H9 (cell line): ENCODE measurements at regions not wholly inside any gene's neighbourhood (a gene's known extent, or its start where the extent isn't known, plus 50 kb on each side); places are given as distances from the start of the nearest gene placed in this dataset.

Experiments
- DNase-seq: peaks from one replicate; pipeline ENCODE4 v3.0.0-alpha.2; 2017
- H2AFZ ChIP-seq: one replicate; pipeline ENCODE4 v1.6.1; 2013; ENCODE audit warnings: mild to moderate bottlenecking, low read length, control low read depth, moderate library complexity
- H2AK5ac ChIP-seq: 2 replicates; pipeline ENCODE4 v1.6.1; 2013; ENCODE audit warnings: low read length, control low read depth, mixed read lengths; ENCODE audit not compliant: insufficient read length
- H2BK120ac ChIP-seq: one replicate; pipeline ENCODE4 v1.6.1; 2013; ENCODE audit warnings: low read depth, mild to moderate bottlenecking, low read length, control low read depth, inconsistent platforms; ENCODE audit not compliant: poor library complexity, severe bottlenecking
- H2BK12ac ChIP-seq: 2 replicates; pipeline ENCODE4 v1.6.1; 2013; ENCODE audit warnings: low read length, control low read depth, mixed read lengths, low read depth; ENCODE audit not compliant: insufficient read length
- H2BK15ac ChIP-seq: 2 replicates; pipeline ENCODE4 v1.6.1; 2013; ENCODE audit warnings: low read depth, low read length, control low read depth
- H2BK20ac ChIP-seq: one replicate; pipeline ENCODE4 v1.6.1; 2013; ENCODE audit warnings: low read depth, mild to moderate bottlenecking, low read length, control low read depth, inconsistent platforms; ENCODE audit not compliant: poor library complexity, severe bottlenecking
- H2BK5ac ChIP-seq: 2 replicates; pipeline ENCODE4 v1.6.1; 2013; ENCODE audit warnings: low read length, control low read depth, mixed read lengths; ENCODE audit not compliant: insufficient read length
- H3K14ac ChIP-seq: 2 replicates; pipeline ENCODE4 v1.6.1; 2013; ENCODE audit warnings: low read length, control low read depth; ENCODE audit not compliant: insufficient read depth
- H3K18ac ChIP-seq: 2 replicates; pipeline ENCODE4 v1.6.1; 2013; ENCODE audit warnings: low read depth, mild to moderate bottlenecking, mixed read lengths, low read length, control low read depth; ENCODE audit not compliant: insufficient read length
- H3K23ac ChIP-seq: 2 replicates; pipeline ENCODE4 v1.6.1; 2013; ENCODE audit warnings: low read length, control low read depth, mixed read lengths, low read depth; ENCODE audit not compliant: insufficient read length
- H3K23me2 ChIP-seq: 2 replicates; pipeline ENCODE4 v1.6.1; 2013; ENCODE audit warnings: low read depth, mild to moderate bottlenecking, mixed read lengths, low read length, control low read depth; ENCODE audit not compliant: insufficient read length, poor library complexity, severe bottlenecking
- H3K27ac ChIP-seq: 2 replicates; pipeline ENCODE4 v1.5.1; 2013; ENCODE audit warnings: low read length, control low read depth, mixed read lengths, low read depth; ENCODE audit not compliant: insufficient read length
- H3K27me3 ChIP-seq: 2 replicates; pipeline ENCODE4 v1.6.1; 2013; ENCODE audit warnings: low read length, control low read depth, inconsistent platforms; ENCODE audit not compliant: insufficient read depth
- H3K4ac ChIP-seq: 2 replicates; pipeline ENCODE4 v1.6.1; 2013; ENCODE audit warnings: low read depth, mild to moderate bottlenecking, control low read depth, inconsistent platforms, low read length, moderate library complexity
- H3K4me1 ChIP-seq: 2 replicates; pipeline ENCODE4 v1.6.1; 2013; ENCODE audit warnings: low read length, control low read depth, inconsistent platforms; ENCODE audit not compliant: insufficient read depth
- H3K4me2 ChIP-seq: 2 replicates; pipeline ENCODE4 v1.6.1; 2013; ENCODE audit warnings: low read length, control low read depth, mixed read lengths; ENCODE audit not compliant: insufficient read length, insufficient read depth
- H3K56ac ChIP-seq: 2 replicates; pipeline ENCODE4 v1.6.1; 2013; ENCODE audit warnings: low read depth, mild to moderate bottlenecking, mixed read lengths, low read length, control low read depth; ENCODE audit not compliant: insufficient read length
- H3K79me1 ChIP-seq: 2 replicates; pipeline ENCODE4 v1.6.1; 2013; ENCODE audit warnings: low read depth, mild to moderate bottlenecking, moderate library complexity, low read length, control low read depth, inconsistent platforms; ENCODE audit not compliant: insufficient read depth, poor library complexity, severe bottlenecking
- H3K79me2 ChIP-seq: 2 replicates; pipeline ENCODE4 v1.6.1; 2013; ENCODE audit warnings: low read length, control low read depth, inconsistent platforms; ENCODE audit not compliant: insufficient read depth
- H3K9ac ChIP-seq: 2 replicates; pipeline ENCODE4 v1.6.1; 2013; ENCODE audit warnings: low read length, control low read depth, mixed read lengths; ENCODE audit not compliant: insufficient read length; ENCODE audit errors: extremely low read depth
- H3K9me3 ChIP-seq: one replicate; pipeline ENCODE4 v1.6.1; 2013; ENCODE audit warnings: low read depth, low read length, inconsistent platforms; ENCODE audit not compliant: control insufficient read depth
- H3T11ph ChIP-seq: one replicate; pipeline ENCODE4 v1.6.1; 2013; ENCODE audit warnings: mild to moderate bottlenecking, low read length, control low read depth, inconsistent platforms
- H4K20me1 ChIP-seq: one replicate; pipeline ENCODE4 v1.6.1; 2013; ENCODE audit not compliant: control insufficient read depth, insufficient read length, insufficient read depth
- H4K5ac ChIP-seq: 2 replicates; pipeline ENCODE4 v1.6.1; 2013; ENCODE audit warnings: low read depth, mild to moderate bottlenecking, mixed read lengths, low read length, control low read depth; ENCODE audit not compliant: insufficient read length
- H4K8ac ChIP-seq: replicated peaks from 2 replicates; pipeline ENCODE4 v1.6.1; 2013; ENCODE audit warnings: low read length, control low read depth, mixed read lengths, low read depth; ENCODE audit not compliant: insufficient read length
- H4K91ac ChIP-seq: 2 replicates; pipeline ENCODE4 v1.6.1; 2013; ENCODE audit warnings: low read depth, mild to moderate bottlenecking, moderate library complexity, mixed read lengths, low read length, control low read depth; ENCODE audit not compliant: insufficient read length
- H3K27ac Mint-ChIP-seq, 3 experiments: 2 replicates in 2 of 3; 3 replicates in 1 of 3; pipeline ENCODE4 v1.8.0; 2020 to 2021; ENCODE audit warnings: mixed read lengths in 3 of 3, mild to moderate bottlenecking in 1 of 3, moderate library complexity in 1 of 3
- H3K27me3 Mint-ChIP-seq: 2 replicates; pipeline ENCODE4 v1.8.0; 2021; ENCODE audit warnings: low read depth, mild to moderate bottlenecking, moderate library complexity, mixed read lengths
- H3K36me3 Mint-ChIP-seq, 3 experiments: 2 replicates in 2 of 3; 3 replicates in 1 of 3; pipeline ENCODE4 v1.8.0; 2020 to 2021; ENCODE audit warnings: low read depth in 3 of 3, mixed read lengths in 3 of 3; ENCODE audit not compliant: insufficient read depth in 1 of 3
- H3K4me1 Mint-ChIP-seq, 2 experiments: 2 replicates each; pipeline ENCODE4 v1.8.0; 2020; ENCODE audit warnings: mixed read lengths in 2 of 2
- H3K4me3 Mint-ChIP-seq, 2 experiments: 2 replicates in 1 of 2; 3 replicates in 1 of 2; pipeline ENCODE4 v1.8.0; 2020 to 2021; ENCODE audit warnings: mild to moderate bottlenecking in 2 of 2, mixed read lengths in 2 of 2, moderate library complexity in 1 of 2
- H3K9me3 Mint-ChIP-seq, 2 experiments: 2 replicates in 1 of 2; 3 replicates in 1 of 2; pipeline ENCODE4 v1.8.0; 2020; ENCODE audit warnings: mild to moderate bottlenecking in 2 of 2, mixed read lengths in 2 of 2, moderate library complexity in 1 of 2
- CTCF ChIP-seq: fragments of 200-600 bp; sonication (generic); conservative IDR thresholded peaks from 3 replicates; pipeline ENCODE4 v1.8.0; 2021; ENCODE audit warnings: antibody characterized with exemption, mild to moderate bottlenecking
- WGBS: extraction: QIAGEN DNeasy Blood & Tissue Kit; methylation state at CpG from one replicate; pipeline ENCODE4 v1.1.7; 2013; ENCODE audit warnings: missing lambda C conversion rate, low lambda C conversion rate, mixed read lengths; ENCODE audit not compliant: insufficient read length; ENCODE audit errors: extremely low coverage; 5-methylcytosine and 5-hydroxymethylcytosine counted together

DNA sequence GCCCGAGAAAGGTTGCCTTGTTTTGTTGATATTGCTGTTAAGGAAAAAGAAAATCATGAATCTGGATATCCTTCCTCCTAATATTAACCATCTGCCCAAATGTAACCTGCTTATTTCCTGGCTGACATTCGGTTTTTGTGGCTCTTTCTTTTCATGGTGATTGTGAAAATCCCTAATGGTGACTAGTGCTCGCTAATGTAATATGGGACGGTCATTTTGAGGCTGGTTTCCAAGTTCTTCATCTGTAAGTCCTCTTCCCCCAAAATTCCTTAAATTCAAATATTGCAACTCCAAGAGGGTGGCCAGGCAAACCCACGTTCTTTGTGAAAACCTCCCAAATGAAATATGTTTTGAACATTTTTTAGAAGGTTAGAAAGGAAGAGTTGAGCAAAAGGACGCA, 63.1 kb upstream of the MAMDC2 start:
- Histone ChIP-seq H3K23ac (no peak overlapping the region), H3K23me2 (no peaks in the 10 kb centered on the region), H2AK5ac (no peak overlapping the region), H4K8ac (no peak overlapping the region), H3K79me2 (no peaks in the 10 kb centered on the region), H2BK15ac (no peak overlapping the region), H3K14ac (no peak overlapping the region), H2BK20ac (no peak overlapping the region), H3K18ac (no peak overlapping the region), H3K4me2 (no peak overlapping the region), H3K9me3 (no peaks in the 10 kb centered on the region), H3K4me1 (0 out of 2 replicates have a peak, but pooled peaks cover 2% of the 10 kb centered on the region), H3K27ac (no peak overlapping the region), H4K5ac (no peak overlapping the region), H3K56ac (no peak overlapping the region), H3K79me1 (no peaks in the 10 kb centered on the region), H3K4ac (no peak overlapping the region), H4K91ac (no peak overlapping the region), H2AFZ (no peak overlapping the region), H4K20me1 (no peaks in the 10 kb centered on the region), H3K9ac (no peak overlapping the region), H2BK5ac (no peak overlapping the region), H2BK12ac (no peak overlapping the region), H3K27me3 (no peaks in the 10 kb centered on the region), H3T11ph (no peak overlapping the region), H2BK120ac (no peak overlapping the region)
- no peaks in the 10 kb centered on the region; a peak in 1 of 5 replicates for H3K9me3 Mint-ChIP-seq
- no peak for DNase-seq
- H3K27me3 Mint-ChIP-seq, result no peaks in the 10 kb centered on the region; the same call in none of the 2 replicates
- WGBS, result no CpG with 5 or more reads among the region's 6 CpGs
- no peak for TF ChIP-seq CTCF
- H3K27ac Mint-ChIP-seq, result no peak overlapping the region
- H3K4me1 Mint-ChIP-seq, result peaks cover 8 to 20% of the 10 kb centered on the region in 2 experiments; a peak in 2 of 4 replicates
- H3K4me3 Mint-ChIP-seq, result no peak overlapping the region
- no peaks in the 10 kb centered on the region for H3K36me3 Mint-ChIP-seq
